ENCODE measurements at regions not wholly inside any gene's neighbourhood (a gene's known extent, or its start where the extent isn't known, plus 50 kb on each side); places are given as distances from the start of the nearest gene placed in this dataset.

GRCh38 chr20:40244286-40244685 lies 444.8 kb downstream of the MAFB start:
- TF ChIP-seq POLR2A (IDR thresholded peaks at IDR 0.05) (no peak), CTCF (IDR thresholded peaks at IDR 0.05) (no peak), EP300 (IDR thresholded peaks at IDR 0.05) (no peak)

All from ovary (tissue), 3 donors.